DND-41 (cell line): ENCODE measurements at regions not wholly inside any gene's neighbourhood (a gene's known extent, or its start where the extent isn't known, plus 50 kb on each side); places are given as distances from the start of the nearest gene placed in this dataset.
"Not testable (repeated sequence)": the region's sequence is repeated elsewhere in the genome, so short reads cannot be mapped to it uniquely, and the experiment has no call there.

Source experiments
- ATAC-seq: fragments of 200-7000 bp; cut with Tn5 transposase; 3 replicates; pipeline ENCODE4 v1.9.1; 2021; ENCODE audit warnings: low read depth; ENCODE audit not compliant: insufficient read depth
- DNase-seq: peaks from one replicate; pipeline ENCODE4 v3.0.0-alpha.2; 2020
- H2AFZ ChIP-seq: 2 replicates; pipeline ENCODE4 v1.6.0; 2012; ENCODE audit warnings: low read depth, low read length
- H3K27ac ChIP-seq: 2 replicates; pipeline ENCODE4 v1.5.1; 2012; ENCODE audit warnings: low read length, inconsistent platforms
- H3K27me3 ChIP-seq: fragments of 200-600 bp; sonication (generic); 2 replicates; pipeline ENCODE4 v1.6.0; 2012; ENCODE audit warnings: low read length, mild to moderate bottlenecking, inconsistent platforms; ENCODE audit not compliant: insufficient read depth, poor library complexity
- H3K36me3 ChIP-seq: 2 replicates; pipeline ENCODE4 v1.5.1; 2012; ENCODE audit warnings: low read length, inconsistent platforms; ENCODE audit not compliant: insufficient read depth
- H3K4me1 ChIP-seq: 2 replicates; pipeline ENCODE4 v1.5.1; 2012; ENCODE audit warnings: mild to moderate bottlenecking, low read length; ENCODE audit not compliant: insufficient read depth
- H3K4me2 ChIP-seq: 2 replicates; pipeline ENCODE4 v1.6.0; 2012; ENCODE audit warnings: mild to moderate bottlenecking, moderate library complexity, low read length, inconsistent platforms; ENCODE audit not compliant: insufficient read depth
- H3K4me3 ChIP-seq, 2 experiments: fragments of 200-600 bp in 1 of 2; shearing (Covaris generic) in 1 of 2; 2 replicates each; pipeline ENCODE4 v1.5.1; 2012 to 2016; ENCODE audit warnings: inconsistent platforms in 2 of 2, low read length in 2 of 2, mild to moderate bottlenecking in 2 of 2, low read depth in 1 of 2, moderate library complexity in 1 of 2
- H3K79me2 ChIP-seq: 2 replicates; pipeline ENCODE4 v1.6.0; 2012; ENCODE audit warnings: low read length, inconsistent platforms; ENCODE audit not compliant: insufficient read depth
- H3K9ac ChIP-seq: 2 replicates; pipeline ENCODE4 v1.6.0; 2012; ENCODE audit warnings: low read depth, mild to moderate bottlenecking, inconsistent platforms, low read length, moderate library complexity
- H3K9me3 ChIP-seq: 2 replicates; pipeline ENCODE4 v1.5.1; 2012; ENCODE audit warnings: low read length, moderate library complexity, mild to moderate bottlenecking, inconsistent platforms; ENCODE audit not compliant: insufficient read depth, severe bottlenecking
- H4K20me1 ChIP-seq: 2 replicates; pipeline ENCODE4 v1.6.0; 2012; ENCODE audit warnings: low read length; ENCODE audit not compliant: insufficient read depth
- CTCF ChIP-seq: IDR thresholded peaks from 2 replicates; pipeline ENCODE4 v1.5.1; 2012; ENCODE audit warnings: borderline replicate concordance, low read length, moderate library complexity, mild to moderate bottlenecking; ENCODE audit not compliant: poor library complexity, severe bottlenecking; ENCODE audit errors: extremely low read depth
- EZH2 ChIP-seq: IDR thresholded peaks from 3 replicates; pipeline ENCODE4 v1.6.1; 2012; ENCODE audit warnings: borderline replicate concordance, low read depth, mild to moderate bottlenecking, moderate library complexity, low read length, inconsistent platforms; ENCODE audit not compliant: severe bottlenecking

GRCh38 chr2:198861080-198861479 lies 596.7 kb downstream of the SATB2 start:
- Histone ChIP-seq H3K4me1 (no peaks in the 10 kb centered on the region), H3K79me2 (no peaks in the 10 kb centered on the region), H2AFZ (no peak overlapping the region), H3K9me3 (no peaks in the 10 kb centered on the region), H4K20me1 (no peaks in the 10 kb centered on the region), H3K4me2 (no peak overlapping the region), H3K27ac (no peak overlapping the region), H3K4me3 (no peak overlapping the region), H3K36me3 (no peaks in the 10 kb centered on the region), H3K9ac (no peak overlapping the region), H3K27me3 (no peaks in the 10 kb centered on the region)
- no peak for TF ChIP-seq EZH2
- no peak for TF ChIP-seq CTCF
- DNase-seq, result no peak
- no peak for ATAC-seq

GRCh38 chr2:198857246-198857645 lies 600.5 kb downstream of the SATB2 start:
- no peaks in the 10 kb centered on the region for H3K36me3 ChIP-seq
- H3K9me3 ChIP-seq, result no peaks in the 10 kb centered on the region
- no peak for TF ChIP-seq CTCF
- H3K4me2 ChIP-seq, result no peak overlapping the region
- ATAC-seq (no peak), DNase-seq (no peak)
- no peak overlapping the region for H2AFZ ChIP-seq
- no peaks in the 10 kb centered on the region for H4K20me1 ChIP-seq
- no peak overlapping the region for H3K4me3 ChIP-seq
- H3K79me2 ChIP-seq, result no peaks in the 10 kb centered on the region
- H3K9ac ChIP-seq, result no peak overlapping the region
- H3K27me3 ChIP-seq, result no peaks in the 10 kb centered on the region
- no peaks in the 10 kb centered on the region for H3K4me1 ChIP-seq
- no peak overlapping the region for H3K27ac ChIP-seq

GRCh38 chr2:198855746-198856145 lies 602.0 kb downstream of the SATB2 start:
- not testable (repeated sequence) for H3K4me2 ChIP-seq, H3K36me3 ChIP-seq, H4K20me1 ChIP-seq, H3K27me3 ChIP-seq, ATAC-seq, H3K79me2 ChIP-seq, H2AFZ ChIP-seq, H3K4me3 ChIP-seq, H3K4me1 ChIP-seq, H3K9me3 ChIP-seq, H3K27ac ChIP-seq, DNase-seq, H3K9ac ChIP-seq

GRCh38 chr2:198852248-198852647 lies 605.5 kb downstream of the SATB2 start:
- no peaks in the 10 kb centered on the region for H3K9me3 ChIP-seq
- no peaks in the 10 kb centered on the region for H4K20me1 ChIP-seq
- H3K4me3 ChIP-seq, result no peak overlapping the region
- no peaks in the 10 kb centered on the region for H3K4me1 ChIP-seq
- TF ChIP-seq CTCF (no peak), EZH2 (no peak)
- DNase-seq, result no peak
- no peak overlapping the region for H3K9ac ChIP-seq
- no peak overlapping the region for H2AFZ ChIP-seq
- no peak overlapping the region for H3K27ac ChIP-seq
- H3K27me3 ChIP-seq, result no peaks in the 10 kb centered on the region
- no peak overlapping the region for H3K4me2 ChIP-seq
- no peaks in the 10 kb centered on the region for H3K36me3 ChIP-seq
- ATAC-seq, result no peak
- H3K79me2 ChIP-seq, result no peaks in the 10 kb centered on the region
